C4-2B (cell line): ENCODE measurements at regions not wholly inside any gene's neighbourhood (a gene's known extent, or its start where the extent isn't known, plus 50 kb on each side); places are given as distances from the start of the nearest gene placed in this dataset.

Experiments used
- CTCF ChIP-seq: fragments of 450-650 bp; conservative IDR thresholded peaks from 2 replicates; pipeline ENCODE4 v1.5.1; 2017; ENCODE audit warnings: mild to moderate bottlenecking
- ZFX ChIP-seq: fragments of 450-650 bp; IDR thresholded peaks from 2 replicates; pipeline ENCODE4 v1.6.1; 2017

GRCh38 chr5:90112033-90112692 is 297.4 kb downstream of the CETN3 start:
- no peak for TF ChIP-seq CTCF
- no peak for TF ChIP-seq ZFX
